ENCODE measurements at regions not wholly inside any gene's neighbourhood (a gene's known extent, or its start where the extent isn't known, plus 50 kb on each side); places are given as distances from the start of the nearest gene placed in this dataset.

- no peaks in the 10 kb centered on the region for H3K4me1 ChIP-seq
- no peaks in the 10 kb centered on the region for H3K27me3 ChIP-seq
- H3K36me3 ChIP-seq: no peaks in the 10 kb centered on the region
- no peak for DNase-seq
- H3K9me3 ChIP-seq: no peaks in the 10 kb centered on the region
- H3K4me3 ChIP-seq: no peak overlapping the region
- TF ChIP-seq POLR2A (IDR thresholded peaks at IDR 0.05) (no peak), CTCF (IDR thresholded peaks at IDR 0.05) (no peak)
- no peak overlapping the region for H3K27ac ChIP-seq
Observed at GRCh38 chr1:245016700-245017099, 138.1 kb upstream of the KIF26B start.

GRCh38 chr1:245015031-245015430 is 139.8 kb upstream of the KIF26B start:
- no peaks in the 10 kb centered on the region for H3K9me3 ChIP-seq
- no peaks in the 10 kb centered on the region for H3K4me1 ChIP-seq
- no peak for TF ChIP-seq POLR2A (IDR thresholded peaks at IDR 0.05)
- TF ChIP-seq CTCF (IDR thresholded peaks at IDR 0.05): no peak
- H3K27ac ChIP-seq: no peak overlapping the region
- H3K4me3 ChIP-seq: no peak overlapping the region
- no peaks in the 10 kb centered on the region for H3K27me3 ChIP-seq
- no peaks in the 10 kb centered on the region for H3K36me3 ChIP-seq
- no peak for DNase-seq

- Histone ChIP-seq H3K9me3 (no peaks in the 10 kb centered on the region), H3K27me3 (no peaks in the 10 kb centered on the region), H3K4me1 (no peaks in the 10 kb centered on the region), H3K36me3 (no peaks in the 10 kb centered on the region), H3K27ac (no peak overlapping the region), H3K4me3 (no peak overlapping the region)
- no peak for TF ChIP-seq POLR2A (IDR thresholded peaks at IDR 0.05)
- no peak for TF ChIP-seq CTCF (IDR thresholded peaks at IDR 0.05)
- DNase-seq: no peak
Observed at GRCh38 chr1:245014247-245015029, 140.3 kb upstream of the KIF26B start.

- no peak overlapping the region for H3K27ac ChIP-seq
- H3K9me3 ChIP-seq: no peaks in the 10 kb centered on the region
- no peaks in the 10 kb centered on the region for H3K27me3 ChIP-seq
- no peaks in the 10 kb centered on the region for H3K4me1 ChIP-seq
- no peaks in the 10 kb centered on the region for H3K36me3 ChIP-seq
- TF ChIP-seq CTCF (IDR thresholded peaks at IDR 0.05) (no peak), POLR2A (IDR thresholded peaks at IDR 0.05) (no peak)
- H3K4me3 ChIP-seq: no peak overlapping the region
- no peak for DNase-seq
Observed at GRCh38 chr1:245010018-245010614, 144.7 kb upstream of the KIF26B start.

- Histone ChIP-seq H3K4me3 (no peak overlapping the region), H3K36me3 (no peaks in the 10 kb centered on the region), H3K4me1 (no peaks in the 10 kb centered on the region), H3K27me3 (no peaks in the 10 kb centered on the region), H3K27ac (no peak overlapping the region), H3K9me3 (no peaks in the 10 kb centered on the region)
- TF ChIP-seq POLR2A (IDR thresholded peaks at IDR 0.05) (no peak), CTCF (IDR thresholded peaks at IDR 0.05) (no peak)
- no peak for DNase-seq
Observed at GRCh38 chr1:245008761-245009160, 144.4 kb upstream of the HNRNPU start.

Measured in Peyer's patch (tissue), 4 donors.